ENCODE measurements at regions not wholly inside any gene's neighbourhood (a gene's known extent, or its start where the extent isn't known, plus 50 kb on each side); places are given as distances from the start of the nearest gene placed in this dataset.

DNA sequence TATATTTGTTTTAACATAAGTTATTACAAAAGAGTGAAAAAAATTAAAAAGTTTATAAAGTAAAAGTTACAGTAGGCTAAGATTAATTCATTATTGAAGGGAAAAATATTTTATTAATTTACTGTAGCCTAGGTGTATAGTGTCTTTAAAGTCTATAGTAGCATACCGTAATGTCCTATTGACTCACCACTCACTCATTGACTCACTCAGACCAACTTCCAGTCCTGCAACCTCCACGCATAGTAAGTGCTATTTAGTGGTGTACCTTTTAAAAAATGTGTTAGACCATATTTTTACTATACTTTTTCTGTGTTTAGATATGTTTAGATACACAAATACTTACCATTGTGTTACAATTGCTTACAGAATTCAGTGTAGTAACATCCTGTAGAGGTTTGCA, 841.1 kb downstream of the CENPC start:
- Mint-ChIP-seq H3K4me1 (ENCODE audit: low read depth, unreplicated experiment) (no peaks in the 10 kb centered on the region), H3K4me3 (ENCODE audit: unreplicated experiment) (no peak overlapping the region), H3K9me3 (ENCODE audit: unreplicated experiment) (no peaks in the 10 kb centered on the region), H3K27me3 (ENCODE audit: unreplicated experiment) (no peaks in the 10 kb centered on the region), H3K36me3 (ENCODE audit: unreplicated experiment) (peaks cover under 1% of the 10 kb centered on the region), H3K27ac (ENCODE audit: unreplicated experiment) (no peak overlapping the region)
- no peak for DNase-seq
- TF ChIP-seq, protein P1, sequence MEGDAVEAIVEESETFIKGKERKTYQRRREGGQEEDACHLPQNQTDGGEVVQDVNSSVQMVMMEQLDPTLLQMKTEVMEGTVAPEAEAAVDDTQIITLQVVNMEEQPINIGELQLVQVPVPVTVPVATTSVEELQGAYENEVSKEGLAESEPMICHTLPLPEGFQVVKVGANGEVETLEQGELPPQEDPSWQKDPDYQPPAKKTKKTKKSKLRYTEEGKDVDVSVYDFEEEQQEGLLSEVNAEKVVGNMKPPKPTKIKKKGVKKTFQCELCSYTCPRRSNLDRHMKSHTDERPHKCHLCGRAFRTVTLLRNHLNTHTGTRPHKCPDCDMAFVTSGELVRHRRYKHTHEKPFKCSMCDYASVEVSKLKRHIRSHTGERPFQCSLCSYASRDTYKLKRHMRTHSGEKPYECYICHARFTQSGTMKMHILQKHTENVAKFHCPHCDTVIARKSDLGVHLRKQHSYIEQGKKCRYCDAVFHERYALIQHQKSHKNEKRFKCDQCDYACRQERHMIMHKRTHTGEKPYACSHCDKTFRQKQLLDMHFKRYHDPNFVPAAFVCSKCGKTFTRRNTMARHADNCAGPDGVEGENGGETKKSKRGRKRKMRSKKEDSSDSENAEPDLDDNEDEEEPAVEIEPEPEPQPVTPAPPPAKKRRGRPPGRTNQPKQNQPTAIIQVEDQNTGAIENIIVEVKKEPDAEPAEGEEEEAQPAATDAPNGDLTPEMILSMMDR (IDR thresholded peaks at IDR 0.05; ENCODE audit: partially characterized antibody, unreplicated experiment), result no peak

DNA sequence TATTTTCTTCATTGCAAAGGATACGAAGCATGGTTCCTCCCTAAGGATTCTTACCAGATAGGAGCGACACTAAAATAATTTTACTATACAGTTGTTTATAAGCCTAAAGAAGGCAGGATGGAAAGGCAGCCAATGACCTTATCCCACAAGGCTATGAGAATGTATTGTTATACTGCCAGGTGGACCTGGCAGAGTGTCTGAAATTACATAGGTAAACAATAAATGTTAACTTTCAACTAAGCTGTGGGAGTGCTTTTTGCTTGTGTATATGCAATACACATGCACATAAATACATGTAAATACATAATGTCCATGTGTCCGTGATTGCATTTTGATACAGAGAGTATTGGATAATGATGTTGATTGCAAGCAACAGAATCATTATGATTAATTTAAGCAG, 850.6 kb downstream of the CENPC start:
- peaks cover 7% of the 10 kb centered on the region for H3K36me3 Mint-ChIP-seq (ENCODE audit: unreplicated experiment)
- no peaks in the 10 kb centered on the region for H3K9me3 Mint-ChIP-seq (ENCODE audit: unreplicated experiment)
- H3K27ac Mint-ChIP-seq (ENCODE audit: unreplicated experiment), result no peak overlapping the region
- no peaks in the 10 kb centered on the region for H3K27me3 Mint-ChIP-seq (ENCODE audit: unreplicated experiment)
- DNase-seq, result no peak
- no peak overlapping the region for H3K4me3 Mint-ChIP-seq (ENCODE audit: unreplicated experiment)
- TF ChIP-seq, protein P1 (IDR thresholded peaks at IDR 0.05; ENCODE audit: partially characterized antibody, unreplicated experiment), result no peak
- peaks cover 9% of the 10 kb centered on the region for H3K4me1 Mint-ChIP-seq (ENCODE audit: low read depth, unreplicated experiment)

DNA sequence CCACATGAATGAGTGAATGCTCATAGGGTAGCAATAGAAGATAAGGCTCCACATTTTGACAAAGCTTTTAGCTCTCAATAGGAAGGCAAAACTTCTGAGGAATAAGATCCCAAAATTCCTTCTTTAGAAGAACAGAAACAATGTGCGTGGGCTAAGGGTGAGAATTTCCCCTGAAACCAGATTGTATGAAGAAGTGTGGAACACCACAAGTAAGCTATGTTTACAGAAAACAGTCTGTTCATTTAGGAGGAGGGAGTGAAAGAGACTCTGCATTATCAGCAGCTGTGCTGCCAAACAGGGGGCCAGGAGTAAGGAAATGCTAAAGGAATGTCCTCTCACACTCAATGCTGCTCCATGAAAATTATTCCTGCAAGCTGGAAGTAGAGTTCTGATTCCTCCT, 851.6 kb downstream of the CENPC start:
- no peak overlapping the region for H3K4me3 Mint-ChIP-seq (ENCODE audit: unreplicated experiment)
- H3K27ac Mint-ChIP-seq (ENCODE audit: unreplicated experiment), result no peak overlapping the region
- TF ChIP-seq, protein P1 (IDR thresholded peaks at IDR 0.05; ENCODE audit: partially characterized antibody, unreplicated experiment), result no peak
- peaks cover 1% of the 10 kb centered on the region for H3K36me3 Mint-ChIP-seq (ENCODE audit: unreplicated experiment)
- no peaks in the 10 kb centered on the region for H3K9me3 Mint-ChIP-seq (ENCODE audit: unreplicated experiment)
- DNase-seq, result no peak
- H3K4me1 Mint-ChIP-seq (ENCODE audit: low read depth, unreplicated experiment), result peaks cover 9% of the 10 kb centered on the region
- H3K27me3 Mint-ChIP-seq (ENCODE audit: unreplicated experiment), result no peaks in the 10 kb centered on the region

DNA sequence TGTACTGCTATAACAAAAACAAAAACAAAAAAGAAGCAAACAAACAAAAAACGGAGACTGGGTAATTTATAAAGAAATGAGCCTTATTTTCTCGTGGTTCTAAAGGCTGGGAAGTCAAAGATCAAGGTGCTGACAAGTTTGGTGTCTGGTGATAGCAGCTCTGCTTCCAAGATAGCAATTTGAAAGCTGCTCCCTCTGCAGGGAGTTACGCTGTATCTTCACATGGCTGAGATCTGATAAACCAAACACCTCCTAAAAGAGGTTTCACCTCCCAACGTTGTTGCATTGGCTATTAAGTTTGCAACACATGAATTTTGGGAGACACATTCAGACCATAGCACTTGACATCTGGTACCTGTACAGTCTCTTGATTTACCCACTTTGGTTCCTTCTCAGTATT, 854.2 kb downstream of the CENPC start:
- Mint-ChIP-seq H3K27ac (ENCODE audit: unreplicated experiment) (no peak overlapping the region), H3K4me1 (ENCODE audit: low read depth, unreplicated experiment) (peaks cover 9% of the 10 kb centered on the region), H3K36me3 (ENCODE audit: unreplicated experiment) (no peaks in the 10 kb centered on the region), H3K27me3 (ENCODE audit: unreplicated experiment) (no peaks in the 10 kb centered on the region), H3K9me3 (ENCODE audit: unreplicated experiment) (no peaks in the 10 kb centered on the region), H3K4me3 (ENCODE audit: unreplicated experiment) (no peak overlapping the region)
- no peak for DNase-seq
- TF ChIP-seq, protein P1 (IDR thresholded peaks at IDR 0.05; ENCODE audit: partially characterized antibody, unreplicated experiment), result no peak

DNA sequence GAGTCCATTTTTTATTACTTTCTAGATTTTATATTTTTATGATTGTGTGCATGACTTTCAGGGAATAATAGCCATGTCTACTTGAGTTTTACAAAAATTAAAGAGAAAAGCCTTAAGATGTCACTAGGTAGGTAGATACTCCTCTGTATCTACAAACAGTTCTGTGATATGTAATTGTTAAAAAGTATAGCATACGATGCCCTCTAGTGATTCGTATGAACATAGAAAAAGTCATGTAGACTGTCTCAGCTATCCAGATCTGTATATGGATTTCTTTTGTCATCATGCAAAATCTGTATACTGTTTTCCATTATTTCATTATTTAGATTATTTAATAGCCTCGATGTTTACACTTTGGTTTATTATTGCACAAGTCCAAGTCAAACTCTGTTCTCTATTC, 856.6 kb downstream of the CENPC start:
- Mint-ChIP-seq H3K36me3 (ENCODE audit: unreplicated experiment) (no peaks in the 10 kb centered on the region), H3K4me1 (ENCODE audit: low read depth, unreplicated experiment) (peaks cover 4% of the 10 kb centered on the region), H3K27me3 (ENCODE audit: unreplicated experiment) (no peaks in the 10 kb centered on the region), H3K4me3 (ENCODE audit: unreplicated experiment) (no peak overlapping the region), H3K9me3 (ENCODE audit: unreplicated experiment) (peaks cover 1% of the 10 kb centered on the region), H3K27ac (ENCODE audit: unreplicated experiment) (no peak overlapping the region)
- TF ChIP-seq, protein P1 (IDR thresholded peaks at IDR 0.05; ENCODE audit: partially characterized antibody, unreplicated experiment), result no peak
- no peak for DNase-seq
